WTC11 (cell line): ENCODE measurements at regions not wholly inside any gene's neighbourhood (a gene's known extent, or its start where the extent isn't known, plus 50 kb on each side); places are given as distances from the start of the nearest gene placed in this dataset.

Experiments
- CBFB ChIP-seq: sonication (generic); formaldehyde crosslinking; IDR thresholded peaks from 2 replicates; pipeline ENCODE4 v1.8.1; 2022; ENCODE audit warnings: mild to moderate bottlenecking, low read depth, missing genetic modification reagents
- CTCF ChIP-seq: fragments of 200-600 bp; IDR thresholded peaks from 2 replicates; pipeline ENCODE4 v1.8.0; 2022; ENCODE audit warnings: antibody characterized with exemption
- ELF4 ChIP-seq: sonication (generic); formaldehyde crosslinking; IDR thresholded peaks from 2 replicates; pipeline ENCODE4 v1.8.1; 2022; ENCODE audit warnings: low read depth, mild to moderate bottlenecking, moderate library complexity, missing genetic modification reagents
- GABPB1 ChIP-seq: sonication (generic); formaldehyde crosslinking; IDR thresholded peaks from 2 replicates; pipeline ENCODE4 v1.8.1; 2023; ENCODE audit warnings: mild to moderate bottlenecking, missing genetic modification reagents
- NR1H2 ChIP-seq: sonication (generic); formaldehyde crosslinking; IDR thresholded peaks from 2 replicates; pipeline ENCODE4 v1.9.0; 2021; ENCODE audit warnings: mild to moderate bottlenecking, moderate library complexity, missing genetic modification reagents
- TEAD1 ChIP-seq: sonication (generic); formaldehyde crosslinking; IDR thresholded peaks from 2 replicates; pipeline ENCODE4 v1.8.0; 2022; ENCODE audit warnings: mild to moderate bottlenecking, missing genetic modification reagents

- no peak for TF ChIP-seq CTCF
- no peak for TF ChIP-seq NR1H2 (CRISPR knock-in tag)
- TF ChIP-seq CBFB: no peak
- TF ChIP-seq GABPB1 (CRISPR knock-in tag): no peak
- no peak for TF ChIP-seq TEAD1 (CRISPR knock-in tag)
- no peak for TF ChIP-seq ELF4 (CRISPR knock-in tag)
Measured at GRCh38 chr1:4088676-4089075, 188.6 kb upstream of the C1orf174 start.
